BJ (cell line): ENCODE measurements at regions not wholly inside any gene's neighbourhood (a gene's known extent, or its start where the extent isn't known, plus 50 kb on each side); places are given as distances from the start of the nearest gene placed in this dataset.

Experiments used
- CTCF ChIA-PET: fragments of 350-600 bp; formaldehyde crosslinking; extraction: SDS; loops from one replicate; lab custom pipeline; 2021; ENCODE audit warnings: antibody characterized with exemption, inconsistent platforms; lab: Yijun Ruan, JAX
- POLR2A ChIA-PET: fragments of 300-600 bp; sonication (Branson Sonifier 250); formaldehyde crosslinking; extraction: SDS; loops from one replicate; lab custom pipeline; 2021; ENCODE audit warnings: antibody characterized with exemption; lab: Charles Lee
- DNase-seq: peaks from one replicate; pipeline ENCODE4 v3.0.0-alpha.2; 2011; ENCODE audit warnings: low read depth
- H3K27me3 ChIP-seq: 2 replicates; pipeline ENCODE4 v1.6.0; 2011; ENCODE audit warnings: low read length; ENCODE audit not compliant: control insufficient read depth, insufficient read depth
- H3K36me3 ChIP-seq: 2 replicates; pipeline ENCODE4 v1.5.1; 2011; ENCODE audit warnings: low read length; ENCODE audit not compliant: control insufficient read depth, insufficient read depth
- H3K4me3 ChIP-seq: 2 replicates; pipeline ENCODE4 v1.5.1; 2011; ENCODE audit warnings: low read depth, mild to moderate bottlenecking, control low read depth, low read length
- TF ChIP-seq, protein P1 (sequence below): IDR thresholded peaks from 2 replicates; pipeline ENCODE4 v1.5.1; 2011; ENCODE audit warnings: low read depth, mild to moderate bottlenecking, control low read depth, inconsistent platforms, low read length, moderate library complexity; ENCODE audit not compliant: insufficient read depth

- no peak overlapping the region for H3K4me3 ChIP-seq
- no peak for DNase-seq
- no peaks in the 10 kb centered on the region for H3K27me3 ChIP-seq
- TF ChIP-seq, protein P1, sequence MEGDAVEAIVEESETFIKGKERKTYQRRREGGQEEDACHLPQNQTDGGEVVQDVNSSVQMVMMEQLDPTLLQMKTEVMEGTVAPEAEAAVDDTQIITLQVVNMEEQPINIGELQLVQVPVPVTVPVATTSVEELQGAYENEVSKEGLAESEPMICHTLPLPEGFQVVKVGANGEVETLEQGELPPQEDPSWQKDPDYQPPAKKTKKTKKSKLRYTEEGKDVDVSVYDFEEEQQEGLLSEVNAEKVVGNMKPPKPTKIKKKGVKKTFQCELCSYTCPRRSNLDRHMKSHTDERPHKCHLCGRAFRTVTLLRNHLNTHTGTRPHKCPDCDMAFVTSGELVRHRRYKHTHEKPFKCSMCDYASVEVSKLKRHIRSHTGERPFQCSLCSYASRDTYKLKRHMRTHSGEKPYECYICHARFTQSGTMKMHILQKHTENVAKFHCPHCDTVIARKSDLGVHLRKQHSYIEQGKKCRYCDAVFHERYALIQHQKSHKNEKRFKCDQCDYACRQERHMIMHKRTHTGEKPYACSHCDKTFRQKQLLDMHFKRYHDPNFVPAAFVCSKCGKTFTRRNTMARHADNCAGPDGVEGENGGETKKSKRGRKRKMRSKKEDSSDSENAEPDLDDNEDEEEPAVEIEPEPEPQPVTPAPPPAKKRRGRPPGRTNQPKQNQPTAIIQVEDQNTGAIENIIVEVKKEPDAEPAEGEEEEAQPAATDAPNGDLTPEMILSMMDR, result no peak
- H3K36me3 ChIP-seq, result no peaks in the 10 kb centered on the region
- CTCF ChIA-PET, result no interaction called here
- POLR2A ChIA-PET, result no interaction called here
Measured at GRCh38 chr18:25449046-25449445, 97.1 kb upstream of the ZNF521 start.

DNA sequence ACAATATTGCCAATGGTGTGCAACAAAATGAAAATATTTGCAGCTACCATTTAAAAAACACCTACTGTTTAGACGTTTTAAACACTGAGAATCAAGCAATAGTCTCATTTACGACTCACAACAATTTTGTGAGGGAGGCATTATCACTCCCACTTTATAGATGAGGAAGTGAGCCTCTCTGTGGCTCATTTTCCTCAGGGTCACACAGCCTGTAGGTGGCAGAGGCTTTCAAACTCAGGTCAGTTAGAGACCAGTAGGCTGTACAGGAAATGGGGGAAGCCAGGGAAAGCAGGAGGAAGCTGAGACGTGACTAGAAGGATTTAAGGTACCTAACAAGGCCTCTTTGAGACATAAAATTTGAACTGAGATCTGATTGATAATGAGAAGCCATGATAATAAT lies 95.0 kb upstream of the ZNF521 start:
- ChIA-PET CTCF (interaction anchor here (0.8 to 1.8 kb wide), 2 partner anchors 9 to 12 kb away, joined by 3 to 4 read pairs; no protein-coding TSS in a partner anchor), POLR2A (no interaction called here)
- Histone ChIP-seq H3K4me3 (no peak overlapping the region), H3K27me3 (no peaks in the 10 kb centered on the region), H3K36me3 (no peaks in the 10 kb centered on the region)
- DNase-seq, result no peak
- TF ChIP-seq, protein P1, result no peak

DNA sequence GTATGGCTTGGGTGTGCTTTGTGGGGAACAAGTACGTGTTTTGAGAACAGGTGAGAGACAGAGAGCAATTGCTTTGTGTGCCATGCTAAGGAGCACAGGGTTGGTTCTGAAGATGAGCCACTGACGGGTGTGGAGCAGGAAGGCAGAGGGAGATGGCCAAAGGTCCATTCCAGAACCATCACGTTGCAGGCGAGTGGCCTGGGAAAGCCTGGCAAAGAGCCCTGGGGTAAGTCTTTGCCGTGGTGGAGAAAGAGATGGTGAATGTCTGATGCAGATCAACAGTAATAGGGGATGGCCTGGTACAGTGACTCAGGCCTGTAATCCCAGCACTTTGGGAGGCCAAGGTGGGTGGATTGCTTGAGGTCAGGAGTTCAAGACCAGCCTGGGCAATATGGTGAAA lies 93.5 kb upstream of the ZNF521 start:
- H3K36me3 ChIP-seq, result no peaks in the 10 kb centered on the region
- POLR2A ChIA-PET, result no interaction called here
- no peaks in the 10 kb centered on the region for H3K27me3 ChIP-seq
- TF ChIP-seq, protein P1, result no peak
- H3K4me3 ChIP-seq, result no peak overlapping the region
- CTCF ChIA-PET, result no interaction called here
- no peak for DNase-seq

DNA sequence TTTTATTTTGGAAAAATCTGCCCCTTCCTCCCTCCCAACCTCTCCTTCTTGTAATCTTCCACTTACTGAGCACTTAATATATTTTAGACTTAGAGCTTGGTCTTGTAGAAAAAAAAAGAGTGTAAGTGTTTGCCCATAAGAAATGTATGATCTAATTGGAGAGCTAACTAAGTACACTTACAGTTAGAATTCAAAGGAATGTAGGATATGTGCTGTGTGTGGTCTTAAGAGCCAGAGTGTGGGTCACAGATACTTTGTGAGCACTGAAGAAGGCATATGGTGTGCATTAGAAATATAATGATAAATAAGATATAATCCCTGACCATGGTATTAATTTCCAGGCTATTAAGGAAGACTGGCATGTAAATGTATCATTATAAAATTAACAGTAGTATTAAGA lies 91.8 kb upstream of the ZNF521 start:
- H3K36me3 ChIP-seq, result no peaks in the 10 kb centered on the region
- CTCF ChIA-PET, result no interaction called here

DNA sequence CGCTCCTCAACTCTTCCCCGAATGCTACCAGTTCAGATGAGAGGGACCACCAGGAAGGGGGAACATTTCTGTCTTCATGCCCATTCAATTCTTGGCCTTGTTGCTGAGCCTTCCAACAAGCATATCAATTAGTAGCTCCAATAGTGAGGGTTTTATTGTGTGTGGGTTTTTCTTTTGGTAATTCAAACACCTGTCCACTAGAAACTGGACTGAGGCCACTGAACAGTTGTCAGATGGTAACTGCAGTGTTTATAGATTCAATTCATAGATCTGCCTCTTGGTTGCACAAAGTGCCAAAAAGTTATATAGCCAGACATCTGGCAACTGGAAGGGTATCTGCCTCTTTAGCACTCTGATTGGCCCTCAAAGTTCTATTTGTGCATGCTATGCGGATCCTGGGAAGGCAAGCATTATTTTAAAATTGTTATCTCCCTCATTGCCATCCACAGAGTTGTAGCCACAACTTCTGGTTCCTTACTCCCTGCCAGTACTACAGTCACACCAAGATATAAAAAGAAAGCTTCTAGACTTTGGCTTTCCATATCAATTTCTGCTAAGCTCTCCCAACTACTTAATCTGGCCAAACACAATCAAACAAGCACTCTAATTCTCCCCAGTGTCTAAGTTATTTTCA lies 83.3 kb upstream of the ZNF521 start:
- ChIA-PET CTCF (no interaction called here), POLR2A (no interaction called here)
- no peak for DNase-seq
- TF ChIP-seq, protein P1, result no peak
- Histone ChIP-seq H3K4me3 (no peak overlapping the region), H3K36me3 (no peaks in the 10 kb centered on the region), H3K27me3 (no peaks in the 10 kb centered on the region)

More for the DNA sequence above, 91.8 kb upstream of the ZNF521 start:
- Histone ChIP-seq H3K4me3 (no peak overlapping the region), H3K27me3 (no peaks in the 10 kb centered on the region)
- TF ChIP-seq, protein P1, result no peak
- POLR2A ChIA-PET, result no interaction called here
- no peak for DNase-seq
